Activated T-cell treated with anti-CD3 and anti-CD28 coated beads, Interleukin-2, amount 50 U/mL, for 1 hour (primary cell): ENCODE measurements at regions not wholly inside any gene's neighbourhood (a gene's known extent, or its start where the extent isn't known, plus 50 kb on each side); places are given as distances from the start of the nearest gene placed in this dataset.
"Not testable (repeated sequence)": the region's sequence is repeated elsewhere in the genome, so short reads cannot be mapped to it uniquely, and the experiment has no call there.

ENCODE experiments used
- DNase-seq: peaks from one replicate; pipeline ENCODE4 v3.0.0-alpha.2; 2020

DNA sequence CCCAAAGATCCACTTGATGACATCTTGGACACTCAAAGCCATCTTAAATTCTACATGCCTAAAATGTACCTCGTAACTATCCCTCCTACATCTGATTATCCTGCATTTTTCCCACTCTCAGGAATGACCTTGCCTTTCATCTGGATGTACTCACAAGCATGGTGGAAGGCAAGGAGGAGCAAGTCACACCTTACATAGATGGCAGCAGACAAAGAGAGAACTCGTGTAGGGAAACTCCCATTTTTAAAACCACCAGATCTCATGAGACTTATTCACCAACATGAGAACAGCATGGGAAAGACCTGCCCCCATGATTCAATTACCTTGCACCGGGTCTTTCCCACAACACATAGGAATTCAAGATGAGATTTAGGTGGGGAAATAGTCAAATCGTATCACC is 616.0 kb downstream of the MCTP2 start:
- no peak for DNase-seq

DNA sequence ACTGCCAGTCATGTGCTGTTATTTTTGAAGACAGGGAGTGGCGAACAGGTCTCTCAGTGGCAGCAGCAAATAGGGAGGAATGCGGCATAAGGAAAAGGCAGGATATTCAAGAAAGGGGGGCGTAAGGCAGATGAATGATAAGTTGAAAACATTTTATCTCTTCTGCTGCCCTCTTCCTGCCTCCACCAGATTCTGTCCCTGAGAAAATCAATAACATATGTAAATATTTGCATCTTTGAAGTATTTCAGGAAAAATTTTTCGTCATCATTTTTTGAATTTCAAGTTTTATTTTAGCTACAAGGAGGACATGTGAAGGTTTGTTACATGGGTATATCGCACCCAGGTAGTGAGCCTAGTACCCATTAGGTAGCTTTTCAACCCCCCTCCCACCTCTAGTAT is 616.7 kb downstream of the MCTP2 start:
- DNase-seq = no peak

DNA sequence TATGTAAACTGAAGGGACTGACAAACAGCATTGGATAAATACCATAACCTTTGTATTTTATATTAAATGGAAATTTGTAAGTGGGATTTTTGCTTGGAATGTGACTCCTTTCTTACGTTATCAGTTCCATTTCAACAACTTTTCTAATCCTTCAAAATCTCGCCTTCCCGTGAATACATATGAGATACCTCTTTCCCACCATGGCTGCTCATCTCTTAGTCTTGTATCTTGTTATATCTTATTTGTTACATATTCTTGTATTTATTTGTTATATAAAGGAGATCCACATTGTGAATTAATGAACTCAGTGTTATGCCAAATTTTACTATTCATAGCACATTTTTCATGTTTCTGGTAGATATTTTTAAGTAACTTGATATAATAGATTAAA is 623.7 kb downstream of the MCTP2 start:
- no peak for DNase-seq

GRCh38 chr15:94855409-94856266 is 624.3 kb downstream of the MCTP2 start:
- no peak for DNase-seq

DNA sequence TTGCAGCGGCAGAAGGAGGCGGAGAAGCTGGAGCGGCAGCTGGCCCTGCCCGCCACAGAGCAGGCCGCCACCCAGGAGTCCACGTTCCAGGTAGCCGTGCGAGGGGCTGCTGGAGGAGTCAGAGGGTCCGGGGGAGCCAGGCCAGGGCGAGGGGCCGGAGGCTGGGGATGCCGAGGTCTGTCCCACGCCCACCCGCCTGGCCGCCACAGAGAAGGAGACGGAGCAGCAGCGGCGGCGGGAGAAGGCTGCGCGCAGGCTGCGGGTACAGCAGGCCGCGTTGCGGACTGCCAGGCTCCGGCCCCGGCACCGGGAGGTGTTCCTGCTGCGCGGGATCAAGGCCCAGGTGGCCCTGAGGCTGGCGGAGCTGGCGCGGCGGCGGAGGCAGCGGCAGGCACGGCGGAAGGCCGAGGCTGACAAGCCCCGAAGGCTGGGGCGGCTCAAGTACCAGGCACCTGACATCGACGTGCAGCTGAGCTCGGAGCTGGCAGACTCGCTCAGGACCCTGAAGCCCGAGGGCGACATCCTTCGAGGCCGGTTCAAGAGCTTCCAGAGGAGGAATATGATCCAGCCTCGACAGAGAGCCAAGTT is 625.0 kb downstream of the MCTP2 start:
- no peak for DNase-seq

GRCh38 chr15:94857466-94857865 is 626.1 kb downstream of the MCTP2 start:
- DNase-seq = no peak

DNA sequence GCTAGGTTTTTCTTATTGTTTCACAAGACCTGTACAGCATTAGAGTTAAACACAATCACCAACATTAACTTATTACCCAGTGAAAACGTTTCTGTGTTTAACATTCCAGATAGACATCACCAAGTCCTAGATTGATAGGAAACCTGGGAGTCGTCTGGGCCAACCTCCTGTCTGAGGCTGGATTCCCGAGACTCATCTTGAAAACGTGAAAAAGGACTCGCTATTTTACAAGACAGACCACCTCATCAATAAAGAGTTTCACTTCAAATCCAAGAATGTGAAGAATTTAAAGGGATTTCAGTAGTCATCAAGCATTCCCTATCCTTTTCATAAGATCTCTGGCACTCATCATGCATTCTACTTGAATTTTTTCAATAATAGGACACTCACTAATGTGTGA is 626.6 kb downstream of the MCTP2 start:
- no peak for DNase-seq

DNA sequence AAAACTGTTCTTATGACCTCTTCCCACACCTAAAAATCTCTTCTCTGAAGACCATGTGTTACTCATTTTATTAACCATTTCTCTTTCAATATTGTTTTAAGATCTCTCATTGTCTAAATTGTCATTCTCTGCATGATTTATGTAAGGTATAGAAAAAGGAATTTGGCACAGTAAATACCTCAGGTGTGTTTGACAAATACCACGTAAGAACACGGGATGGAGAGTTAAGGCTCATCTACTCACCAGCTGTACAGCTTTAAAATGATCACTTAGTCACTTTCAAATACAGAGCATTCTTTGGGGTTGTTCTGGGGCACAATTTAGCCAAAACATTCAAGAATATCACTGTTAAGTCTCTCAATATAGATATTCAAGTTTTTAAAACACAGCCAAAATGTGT is 627.1 kb downstream of the MCTP2 start:
- DNase-seq = no peak

GRCh38 chr15:94858920-94859319 is 627.6 kb downstream of the MCTP2 start:
- DNase-seq = no peak

DNA sequence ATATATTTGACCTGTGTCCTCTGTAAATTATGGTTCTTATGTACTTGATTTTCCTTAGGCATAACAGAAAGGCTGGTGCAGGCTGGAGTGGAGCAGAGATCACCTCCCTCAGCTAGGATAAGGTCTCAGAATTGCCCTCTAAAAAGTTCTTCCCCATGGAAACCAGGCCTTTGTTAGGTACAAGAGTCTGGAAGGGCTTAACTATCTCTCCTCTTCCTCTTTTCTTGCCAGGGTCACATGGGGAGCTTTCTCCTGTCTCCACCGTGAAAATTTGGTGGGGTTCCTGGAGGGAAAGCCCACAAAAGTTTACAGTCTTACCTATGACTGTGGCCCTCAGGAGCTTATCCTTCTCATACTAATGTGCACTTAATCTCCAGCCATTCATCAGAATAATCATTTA is 633.2 kb downstream of the MCTP2 start:
- DNase-seq = no peak

- not testable (repeated sequence) for DNase-seq
These were observed 636.9 kb downstream of the MCTP2 start for GRCh38 chr15:94868265-94868664.

GRCh38 chr15:94875550-94875949 is 644.2 kb downstream of the MCTP2 start:
- no peak for DNase-seq

GRCh38 chr15:94877833-94878232 is 646.5 kb downstream of the MCTP2 start:
- DNase-seq = no peak

GRCh38 chr15:94882071-94882712 is 650.8 kb downstream of the MCTP2 start:
- no peak for DNase-seq

DNA sequence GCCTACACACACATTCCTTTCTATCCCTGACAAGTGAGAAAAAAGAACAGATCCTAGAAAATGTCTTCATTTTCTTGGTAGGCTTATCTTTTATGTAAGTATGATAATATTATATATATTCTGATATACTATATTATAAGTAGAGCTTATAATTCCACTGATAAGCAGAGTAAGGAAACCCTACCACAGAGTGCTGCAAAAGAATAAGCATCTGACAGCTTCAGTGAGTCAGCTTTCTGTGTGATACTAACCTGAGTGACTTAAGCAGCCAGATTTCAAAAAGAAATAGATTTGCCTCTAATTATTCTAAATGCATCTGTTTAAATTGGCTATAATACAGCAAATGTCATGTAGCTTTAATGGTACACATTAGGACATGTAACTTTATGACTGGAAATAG is 656.0 kb downstream of the MCTP2 start:
- DNase-seq = no peak

DNA sequence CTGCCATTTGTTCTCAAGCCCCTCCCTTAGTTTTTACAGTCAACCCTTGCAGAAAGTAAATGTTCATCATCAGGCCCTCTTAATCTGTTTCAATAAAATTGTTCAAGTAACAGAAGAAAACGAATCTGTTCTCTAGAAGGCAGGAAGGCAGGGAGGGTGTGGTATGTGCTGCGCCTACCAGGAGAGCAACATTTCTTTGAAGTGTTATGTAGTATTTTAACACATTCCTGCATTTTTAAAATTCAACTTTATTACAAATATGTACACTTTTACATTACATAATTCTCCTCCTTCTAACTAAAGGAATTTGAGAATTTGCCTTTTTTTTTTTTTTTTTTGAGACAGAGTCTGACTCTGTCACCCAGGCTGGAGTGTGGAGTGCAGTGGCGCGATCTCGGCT is 657.8 kb downstream of the MCTP2 start:
- DNase-seq = no peak

DNA sequence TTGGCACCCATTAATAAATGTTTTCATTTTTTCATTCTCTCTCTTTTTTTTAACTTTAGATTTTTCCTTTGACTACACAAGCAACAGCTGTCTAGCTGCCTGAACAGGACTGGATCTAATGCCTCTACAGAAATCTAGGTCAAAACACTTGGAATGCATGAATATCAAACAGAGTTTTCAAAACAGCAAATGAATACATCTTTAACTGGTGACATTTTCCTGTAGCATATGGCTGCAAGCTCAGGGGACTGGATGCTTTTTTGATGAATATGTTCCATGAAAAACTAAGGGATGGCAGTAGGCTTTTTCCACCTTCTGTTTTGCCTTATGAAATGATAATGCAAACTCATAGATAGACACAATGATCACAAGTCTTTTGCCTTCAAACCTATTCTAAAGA is 661.7 kb downstream of the MCTP2 start:
- DNase-seq = no peak

- DNase-seq = no peak
These were observed 662.7 kb downstream of the MCTP2 start for GRCh38 chr15:94894056-94894455.

GRCh38 chr15:94909510-94909909 is 678.1 kb downstream of the MCTP2 start:
- DNase-seq = no peak

- no peak for DNase-seq
These were observed 678.8 kb downstream of the MCTP2 start for GRCh38 chr15:94910166-94910565.

DNA sequence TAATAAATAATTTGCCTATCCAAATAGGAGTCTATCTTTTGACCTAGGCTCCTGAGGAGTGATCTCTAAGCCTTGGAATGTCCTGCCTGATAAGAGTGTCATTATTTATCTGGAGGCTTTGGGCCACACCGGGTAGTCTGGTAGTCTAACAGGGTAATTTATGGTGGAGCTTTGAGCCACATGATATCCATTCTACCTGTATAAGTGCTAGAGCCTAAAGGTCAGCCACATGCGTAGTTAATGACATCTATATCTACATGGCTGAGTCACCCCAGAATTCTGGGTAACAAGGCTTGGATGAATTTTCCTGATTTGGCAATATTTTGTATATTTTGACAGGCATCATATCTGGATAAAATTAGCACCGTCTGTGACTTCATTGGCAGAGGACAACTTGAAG is 681.4 kb downstream of the MCTP2 start:
- no peak for DNase-seq

DNA sequence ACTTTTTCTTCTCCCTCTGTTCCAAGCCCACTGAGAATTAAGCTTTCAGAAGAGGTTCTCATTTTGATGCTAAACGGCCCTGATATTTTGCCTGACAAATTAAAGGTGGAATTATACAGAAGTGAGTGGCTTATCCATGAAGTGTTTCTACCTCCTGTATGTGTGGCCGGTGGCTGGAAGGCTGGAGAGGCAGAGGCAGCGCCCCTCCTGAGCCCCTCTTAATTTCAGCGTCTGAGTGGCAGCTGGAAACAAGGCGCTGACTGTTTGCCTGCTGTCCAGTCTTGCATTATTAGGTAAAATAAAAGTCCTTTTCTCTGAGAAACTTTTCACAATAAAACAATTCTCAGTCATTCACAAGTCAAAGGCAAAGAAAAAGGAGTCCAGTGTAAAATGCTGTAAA is 685.7 kb downstream of the MCTP2 start:
- DNase-seq = no peak

- no peak for DNase-seq
These were observed 690.6 kb downstream of the MCTP2 start for GRCh38 chr15:94921936-94922335.

- DNase-seq = no peak
These were observed 692.7 kb downstream of the MCTP2 start for GRCh38 chr15:94924057-94924456.
